Mucosa of descending colon (tissue), 3 donors: ENCODE measurements at regions not wholly inside any gene's neighbourhood (a gene's known extent, or its start where the extent isn't known, plus 50 kb on each side); places are given as distances from the start of the nearest gene placed in this dataset.

Source experiments
- ATAC-seq: fragments of 200-7000 bp; cut with Tn5 transposase; one replicate; pipeline ENCODE4 v1.9.1; 2020; ENCODE audit warnings: mild to moderate bottlenecking, moderate library complexity
- DNase-seq, 3 donors: peaks; one replicate each; pipeline ENCODE4 v3.0.0-alpha.2; 2020
- H3K36me3 ChIP-seq: fragments of 200-600 bp; one replicate; pipeline ENCODE4 v1.8.0; 2021; ENCODE audit warnings: low read depth, mild to moderate bottlenecking
- H3K4me1 ChIP-seq: fragments of 200-600 bp; one replicate; pipeline ENCODE4 v1.8.0; 2021; ENCODE audit warnings: low read depth, mild to moderate bottlenecking
- H3K4me3 ChIP-seq: fragments of 200-600 bp; one replicate; pipeline ENCODE4 v1.8.0; 2021; ENCODE audit warnings: mild to moderate bottlenecking
- H3K9me3 ChIP-seq: fragments of 200-600 bp; one replicate; pipeline ENCODE4 v1.8.0; 2021; ENCODE audit warnings: mild to moderate bottlenecking
- intact Hi-C, 2 donors: fragments of 100-400 bp; cut with DNase I in 1 of 2; cut with micrococcal nuclease in 1 of 2; formaldehyde crosslinking; loops; one replicate each; pipeline versions ENCODE4 v1.11.0 to v1.11.1; 2022; cut with DNase I, micrococcal nuclease
- TF ChIP-seq, protein P1 (sequence below): fragments of 200-600 bp; IDR thresholded peaks from one replicate; pipeline ENCODE4 v1.8.0; 2022; ENCODE audit warnings: antibody characterized with exemption, mild to moderate bottlenecking
- donor health status: DM: no; HTN: no; CAD: no; lungs with moderate emphysema.
- donor health status: DM: no; HTN: no; CAD: no.
- donor health status: DM: no; HTN: yes; CAD: no.

DNA sequence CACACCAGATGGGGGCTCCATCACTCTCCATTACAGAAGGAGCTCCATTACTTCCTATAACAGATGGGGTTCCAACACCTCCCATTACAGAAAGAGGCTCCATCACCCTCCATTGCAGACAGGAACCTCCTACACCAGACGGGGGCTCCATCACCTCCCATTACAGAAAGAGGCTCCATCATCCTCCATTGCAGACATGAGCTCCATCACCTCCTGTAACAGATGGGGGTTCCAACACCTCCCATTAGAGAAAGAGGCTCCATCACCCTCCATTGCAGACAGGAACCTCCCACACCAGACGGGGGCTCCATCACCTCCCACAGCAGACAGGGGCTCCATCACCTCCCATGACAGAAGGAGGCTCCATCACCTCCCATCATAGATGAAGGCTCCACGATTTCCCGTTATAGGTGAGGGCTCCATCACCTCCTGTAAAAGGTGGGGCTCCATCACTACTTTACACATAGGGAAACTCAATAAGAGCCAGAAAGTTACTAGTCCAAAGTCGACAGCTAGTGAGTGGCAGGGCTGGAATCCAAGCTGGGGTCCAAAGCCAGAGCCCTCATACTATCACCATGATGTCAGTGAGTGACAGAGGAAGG, 224.8 kb downstream of the RBFOX3 start:
- Histone ChIP-seq H3K36me3 (no peaks in the 10 kb centered on the region), H3K4me1 (no peaks in the 10 kb centered on the region), H3K4me3 (no peak overlapping the region), H3K9me3 (no peaks in the 10 kb centered on the region)
- TF ChIP-seq, protein P1, sequence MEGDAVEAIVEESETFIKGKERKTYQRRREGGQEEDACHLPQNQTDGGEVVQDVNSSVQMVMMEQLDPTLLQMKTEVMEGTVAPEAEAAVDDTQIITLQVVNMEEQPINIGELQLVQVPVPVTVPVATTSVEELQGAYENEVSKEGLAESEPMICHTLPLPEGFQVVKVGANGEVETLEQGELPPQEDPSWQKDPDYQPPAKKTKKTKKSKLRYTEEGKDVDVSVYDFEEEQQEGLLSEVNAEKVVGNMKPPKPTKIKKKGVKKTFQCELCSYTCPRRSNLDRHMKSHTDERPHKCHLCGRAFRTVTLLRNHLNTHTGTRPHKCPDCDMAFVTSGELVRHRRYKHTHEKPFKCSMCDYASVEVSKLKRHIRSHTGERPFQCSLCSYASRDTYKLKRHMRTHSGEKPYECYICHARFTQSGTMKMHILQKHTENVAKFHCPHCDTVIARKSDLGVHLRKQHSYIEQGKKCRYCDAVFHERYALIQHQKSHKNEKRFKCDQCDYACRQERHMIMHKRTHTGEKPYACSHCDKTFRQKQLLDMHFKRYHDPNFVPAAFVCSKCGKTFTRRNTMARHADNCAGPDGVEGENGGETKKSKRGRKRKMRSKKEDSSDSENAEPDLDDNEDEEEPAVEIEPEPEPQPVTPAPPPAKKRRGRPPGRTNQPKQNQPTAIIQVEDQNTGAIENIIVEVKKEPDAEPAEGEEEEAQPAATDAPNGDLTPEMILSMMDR: no peak
- ATAC-seq (no peak), DNase-seq (no peak)
- intact Hi-C loops: no loop called here

DNA sequence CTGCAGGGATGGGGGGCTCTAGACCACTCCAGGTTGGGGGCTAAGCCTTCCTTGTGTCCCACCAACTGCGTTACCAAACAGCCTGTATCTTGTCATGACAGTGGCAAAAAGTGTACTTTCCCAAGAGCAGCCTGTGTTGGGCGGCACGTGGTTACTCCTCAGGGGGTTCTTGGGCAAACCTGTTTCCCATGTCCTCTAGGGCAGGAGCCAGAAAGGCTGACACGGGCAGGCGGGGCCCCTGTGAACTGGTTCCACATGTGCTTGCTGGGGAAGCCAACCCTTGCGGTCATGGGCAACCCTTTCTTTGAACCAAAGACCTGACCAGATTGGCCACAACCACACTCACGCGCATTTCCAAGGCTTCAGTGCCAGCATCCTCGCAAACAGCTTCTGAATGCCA, 228.5 kb downstream of the RBFOX3 start:
- TF ChIP-seq, protein P1: no peak
- DNase-seq (no peak), ATAC-seq (no peak)
- Histone ChIP-seq H3K36me3 (no peaks in the 10 kb centered on the region), H3K4me3 (no peak overlapping the region), H3K4me1 (no peaks in the 10 kb centered on the region), H3K9me3 (no peaks in the 10 kb centered on the region)
- intact Hi-C loops: no loop called here

DNA sequence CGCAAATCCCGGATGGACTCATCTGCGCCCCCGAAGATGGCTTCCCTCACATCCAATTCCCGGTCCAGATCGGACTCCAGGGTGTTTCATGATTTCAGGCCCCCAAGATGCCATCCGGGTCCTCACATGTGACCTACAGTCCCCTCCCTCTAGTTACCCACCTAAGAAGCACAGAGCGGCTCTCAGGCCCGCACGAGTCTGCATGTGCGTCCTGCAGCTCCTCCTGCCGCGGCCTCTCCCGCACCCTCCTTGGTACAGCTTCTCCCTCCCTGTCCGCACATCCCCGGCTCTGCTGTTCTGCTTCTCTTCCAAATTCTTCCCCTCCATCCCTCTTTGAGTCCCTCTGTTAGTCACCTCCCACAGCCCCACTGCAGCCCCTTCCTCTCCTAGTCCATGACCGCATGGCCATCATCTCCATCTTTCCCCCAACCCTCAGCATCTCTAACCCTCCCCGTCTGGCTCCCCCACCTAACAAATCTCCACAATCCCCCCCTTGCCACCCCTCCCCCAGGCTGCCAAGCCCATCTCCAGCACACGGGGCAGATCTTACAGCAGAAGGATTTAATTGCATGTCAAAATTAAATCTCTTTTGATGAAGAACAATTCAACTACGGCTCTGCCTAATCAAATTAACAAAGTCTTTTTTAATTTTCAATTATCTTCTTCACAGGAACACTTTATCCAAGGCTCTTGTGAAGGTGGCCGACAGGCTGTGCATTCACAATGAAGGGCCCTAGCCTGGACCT, 231.0 kb downstream of the RBFOX3 start:
- H3K4me1 ChIP-seq: no peaks in the 10 kb centered on the region
- DNase-seq: no peak
- intact Hi-C loops: no loop called here
- H3K4me3 ChIP-seq: no peak overlapping the region
- no peaks in the 10 kb centered on the region for H3K36me3 ChIP-seq
- TF ChIP-seq, protein P1: no peak
- ATAC-seq: no peak
- no peaks in the 10 kb centered on the region for H3K9me3 ChIP-seq

DNA sequence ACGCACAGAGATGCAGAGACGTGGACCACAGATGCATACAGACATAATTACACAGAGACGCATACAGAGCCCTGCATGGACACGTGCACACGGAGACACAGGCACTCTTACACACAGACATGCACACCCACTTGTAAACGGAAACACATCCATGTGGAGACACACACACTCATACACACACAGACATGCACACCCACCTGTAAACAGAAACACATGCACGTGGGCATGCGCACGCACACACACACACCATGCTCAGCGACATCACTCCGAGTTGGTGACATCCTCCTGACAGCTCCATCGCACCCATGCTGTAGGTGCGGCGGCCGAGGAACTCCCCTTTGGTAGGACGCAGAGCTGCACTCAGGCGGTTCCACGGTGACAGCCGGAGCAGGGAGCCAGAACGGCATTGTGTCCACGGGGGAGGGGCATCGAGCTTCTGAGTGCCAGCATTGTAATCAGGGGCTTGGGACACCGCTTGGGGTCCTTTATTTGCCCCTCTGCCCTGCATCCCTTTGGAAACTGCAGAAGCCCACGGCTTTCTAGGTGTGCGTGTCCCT, 233.5 kb downstream of the RBFOX3 start:
- Histone ChIP-seq H3K4me3 (no peak overlapping the region), H3K9me3 (no peaks in the 10 kb centered on the region), H3K36me3 (no peaks in the 10 kb centered on the region), H3K4me1 (peaks cover 2% of the 10 kb centered on the region)
- no peak for ATAC-seq
- intact Hi-C loops: no loop called here
- TF ChIP-seq, protein P1: no peak
- DNase-seq: no peak

DNA sequence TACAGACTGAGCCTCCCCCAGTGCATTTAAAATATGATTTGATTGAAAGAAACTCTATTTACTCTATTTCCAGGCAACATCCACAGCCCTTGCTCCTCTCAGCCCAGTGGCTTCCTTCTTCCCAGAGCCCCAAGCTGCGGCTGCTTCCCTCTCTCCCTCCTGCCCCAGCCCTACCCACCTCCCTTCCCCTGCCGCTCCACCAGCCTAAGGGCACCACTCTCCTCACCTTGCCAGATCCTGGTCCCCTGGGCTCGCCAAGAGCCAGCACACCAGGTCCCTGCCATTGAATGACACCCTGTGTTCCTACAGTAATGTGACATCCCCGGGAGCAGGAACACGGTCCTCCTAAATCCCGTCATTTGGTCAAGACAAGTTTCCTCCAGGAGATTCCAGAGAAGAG, 236.0 kb downstream of the RBFOX3 start:
- intact Hi-C loops: no loop called here
- no peak overlapping the region for H3K4me3 ChIP-seq
- H3K4me1 ChIP-seq: peaks cover 2% of the 10 kb centered on the region
- ATAC-seq: no peak
- no peaks in the 10 kb centered on the region for H3K9me3 ChIP-seq
- no peaks in the 10 kb centered on the region for H3K36me3 ChIP-seq
- TF ChIP-seq, protein P1: no peak
- DNase-seq: no peak
